H1 (cell line): ENCODE measurements at regions not wholly inside any gene's neighbourhood (a gene's known extent, or its start where the extent isn't known, plus 50 kb on each side); places are given as distances from the start of the nearest gene placed in this dataset.
A peak's percentile ranks its signal among the peaks of the same experiment; 100 is the strongest.

Experiments used
- CTCF ChIA-PET: fragments of 300-600 bp; sonication (Branson Sonifier 250); formaldehyde crosslinking; loops from one replicate; lab custom pipeline; 2021; ENCODE audit not compliant: partially characterized antibody; lab: Charles Lee
- POLR2A ChIA-PET: fragments of 300-600 bp; sonication (Branson Sonifier 250); formaldehyde crosslinking; loops from one replicate; lab custom pipeline; 2021; ENCODE audit warnings: inconsistent platforms; ENCODE audit not compliant: partially characterized antibody; lab: Charles Lee
- DNase-seq, 2 experiments: peaks; one replicate each; pipeline versions ENCODE4 v3.0.0 to v3.0.0-alpha.2; 2010 to 2022; ENCODE audit warnings: low spot score in 2 of 2, low read depth in 1 of 2, mixed read lengths in 1 of 2
- FAIRE-seq: peaks from 2 replicates; lab custom pipeline; 2011; peaks lifted over from hg19 to GRCh38; lab: Jason Lieb, UNC
- H2AFZ ChIP-seq: 2 replicates; pipeline ENCODE4 v1.8.1; 2012; ENCODE audit warnings: low read length, inconsistent platforms
- H2AK5ac ChIP-seq: 2 replicates; pipeline ENCODE4 v1.6.1; 2013; ENCODE audit warnings: low read depth, low read length
- H2BK120ac ChIP-seq: replicated peaks from 2 replicates; pipeline ENCODE3; 2013; ENCODE audit warnings: low read depth, low read length, inconsistent platforms
- H2BK12ac ChIP-seq: 2 replicates; pipeline ENCODE4 v1.6.1; 2013; ENCODE audit warnings: low read depth, low read length
- H2BK15ac ChIP-seq: 2 replicates; pipeline ENCODE4 v1.6.1; 2013; ENCODE audit warnings: low read length
- H2BK20ac ChIP-seq: 2 replicates; pipeline ENCODE4 v1.6.1; 2013; ENCODE audit warnings: low read length
- H2BK5ac ChIP-seq: 2 replicates; pipeline ENCODE4 v1.6.1; 2013; ENCODE audit warnings: low read depth, low read length
- H3K14ac ChIP-seq: 2 replicates; pipeline ENCODE4 v1.6.1; 2013; ENCODE audit warnings: inconsistent platforms; ENCODE audit not compliant: insufficient read length
- H3K18ac ChIP-seq: 2 replicates; pipeline ENCODE4 v1.6.1; 2013; ENCODE audit warnings: low read length; ENCODE audit errors: extremely low read depth
- H3K23ac ChIP-seq: 2 replicates; pipeline ENCODE4 v1.6.1; 2013; ENCODE audit warnings: inconsistent platforms; ENCODE audit not compliant: insufficient read length
- H3K23me2 ChIP-seq: 2 replicates; pipeline ENCODE4 v1.6.1; 2013; ENCODE audit warnings: low read depth, low read length
- H3K27ac ChIP-seq: 2 replicates; pipeline ENCODE4 v1.6.1; 2011; ENCODE audit warnings: low read depth, low read length, inconsistent platforms
- H3K27me3 ChIP-seq, 4 experiments: replicated peaks in 1 of 4; 1 replicate in 1 of 4; 2 replicates in 3 of 4; pipeline versions ENCODE4 v1.6.1 to v1.8.1; 2011 to 2013; ENCODE audit warnings: low read length in 3 of 4, mild to moderate bottlenecking in 3 of 4, inconsistent platforms in 2 of 4, mixed read lengths in 2 of 4, moderate library complexity in 1 of 4; ENCODE audit not compliant: control insufficient read depth in 3 of 4, insufficient read depth in 3 of 4; ENCODE audit errors: extremely low read depth in 1 of 4
- H3K36me3 ChIP-seq, 4 experiments: 2 replicates each; pipeline versions ENCODE4 v1.6.1 to v1.8.1; 2011 to 2013; ENCODE audit warnings: mild to moderate bottlenecking in 4 of 4, low read length in 3 of 4, moderate library complexity in 2 of 4, control low read depth in 1 of 4, inconsistent platforms in 1 of 4; ENCODE audit not compliant: insufficient read depth in 4 of 4, control insufficient read depth in 2 of 4
- H3K4ac ChIP-seq: replicated peaks from 2 replicates; pipeline ENCODE3; 2013; ENCODE audit warnings: low read length, low read depth, mixed read lengths, inconsistent platforms; ENCODE audit not compliant: insufficient read length
- H3K4me1 ChIP-seq, 4 experiments: replicated peaks in 1 of 4; 1 replicate in 1 of 4; 2 replicates in 3 of 4; pipeline versions ENCODE4 v1.6.1 to v1.8.1; 2011 to 2013; ENCODE audit warnings: low read length in 3 of 4, inconsistent platforms in 2 of 4, mixed read lengths in 1 of 4; ENCODE audit not compliant: insufficient read depth in 4 of 4, control insufficient read depth in 3 of 4
- H3K4me2 ChIP-seq, 2 experiments: 2 replicates each; pipeline versions ENCODE4 v1.6.1 to v1.8.1; 2011 to 2013; ENCODE audit warnings: low read depth in 2 of 2, low read length in 2 of 2, control low read depth in 1 of 2, inconsistent platforms in 1 of 2, mild to moderate bottlenecking in 1 of 2; ENCODE audit not compliant: insufficient read depth in 1 of 2
- H3K4me3 ChIP-seq, 4 experiments: fragments of 200-600, 300-600 bp in 1 of 4; sonication (generic), shearing (Covaris generic), sonication (Bioruptor Twin) in 1 of 4; 2 replicates each; pipeline versions ENCODE4 v1.5.1 to v1.8.1; 2011 to 2016; ENCODE audit warnings: low read length in 4 of 4, low read depth in 3 of 4, control low read depth in 2 of 4, inconsistent platforms in 2 of 4, mild to moderate bottlenecking in 2 of 4, mixed read lengths in 1 of 4, moderate library complexity in 1 of 4; ENCODE audit not compliant: insufficient read depth in 2 of 4; ENCODE audit errors: extremely low read depth in 1 of 4
- H3K56ac ChIP-seq: replicated peaks from 2 replicates; pipeline ENCODE3; 2013; ENCODE audit warnings: low read depth, mild to moderate bottlenecking, mixed read lengths, low read length, inconsistent platforms; ENCODE audit not compliant: insufficient read length
- H3K79me1 ChIP-seq: 2 replicates; pipeline ENCODE4 v1.6.1; 2013; ENCODE audit warnings: low read depth, low read length, control low read depth
- H3K79me2 ChIP-seq, 2 experiments: 2 replicates each; pipeline versions ENCODE4 v1.6.1 to v1.8.1; 2012 to 2013; ENCODE audit warnings: low read length in 2 of 2, mild to moderate bottlenecking in 2 of 2, inconsistent platforms in 1 of 2; ENCODE audit not compliant: insufficient read depth in 2 of 2, control insufficient read depth in 1 of 2
- H3K9ac ChIP-seq, 4 experiments: replicated peaks in 1 of 4; 1 replicate in 1 of 4; 2 replicates in 3 of 4; pipeline versions ENCODE4 v1.6.1 to v1.8.1; 2011 to 2013; ENCODE audit warnings: low read depth in 3 of 4, low read length in 3 of 4, control low read depth in 2 of 4, mild to moderate bottlenecking in 2 of 4, moderate library complexity in 2 of 4, inconsistent platforms in 1 of 4; ENCODE audit errors: extremely low read depth in 1 of 4
- H3K9me3 ChIP-seq, 2 experiments: 2 replicates each; pipeline versions ENCODE4 v1.6.1 to v1.8.1; 2012 to 2013; ENCODE audit warnings: mild to moderate bottlenecking in 2 of 2, moderate library complexity in 2 of 2, control low read depth in 1 of 2, inconsistent platforms in 1 of 2, low read depth in 1 of 2, low read length in 1 of 2, mixed read lengths in 1 of 2; ENCODE audit not compliant: insufficient read depth in 2 of 2
- H4K20me1 ChIP-seq, 2 experiments: replicated peaks in 1 of 2; 2 replicates each; pipeline versions ENCODE3 to v1.8.1; 2011 to 2013; ENCODE audit warnings: inconsistent platforms in 2 of 2, low read length in 2 of 2, mild to moderate bottlenecking in 1 of 2; ENCODE audit not compliant: insufficient read depth in 2 of 2, control insufficient read depth in 1 of 2
- H4K5ac ChIP-seq: 2 replicates; pipeline ENCODE4 v1.6.1; 2013; ENCODE audit warnings: low read length, low read depth, mixed read lengths, inconsistent platforms; ENCODE audit not compliant: insufficient read length
- H4K8ac ChIP-seq: 2 replicates; pipeline ENCODE4 v1.8.0; 2013; ENCODE audit warnings: mild to moderate bottlenecking, moderate library complexity, low read length, inconsistent platforms; ENCODE audit not compliant: insufficient read depth; ENCODE audit errors: extremely low read depth
- H4K91ac ChIP-seq: replicated peaks from 2 replicates; pipeline ENCODE3; 2013; ENCODE audit warnings: low read length, mixed read lengths, inconsistent platforms; ENCODE audit not compliant: insufficient read length
- CBX8 ChIP-seq: fragments of 300-800, 300-1000 bp; sonication (generic); IDR thresholded peaks from 2 replicates; pipeline ENCODE4 v1.7.1; 2016; ENCODE audit warnings: low read depth, low read length, borderline replicate concordance
- CTBP2 ChIP-seq: IDR thresholded peaks from 2 replicates; pipeline ENCODE4 v1.7.0; 2011; ENCODE audit warnings: borderline replicate concordance, mild to moderate bottlenecking, moderate library complexity, mixed read lengths, low read length; ENCODE audit not compliant: insufficient read depth, insufficient read length
- GTF2F1 ChIP-seq: IDR thresholded peaks from 2 replicates; pipeline ENCODE4 v1.6.1; 2012; ENCODE audit warnings: low read depth, low read length, improper control_type of control experiment, borderline replicate concordance
- RBBP5 ChIP-seq: IDR thresholded peaks from 2 replicates; pipeline ENCODE4 v1.7.1; 2012; ENCODE audit warnings: low read depth, mild to moderate bottlenecking, inconsistent platforms, low read length, moderate library complexity, borderline replicate concordance
- RFX5 ChIP-seq: IDR thresholded peaks from 2 replicates; pipeline ENCODE4 v1.6.1; 2011; ENCODE audit warnings: low read depth, low read length, improper control_type of control experiment, borderline replicate concordance
- SRF ChIP-seq: IDR thresholded peaks from 2 replicates; pipeline ENCODE4 v1.6.1; 2011; ENCODE audit warnings: mild to moderate bottlenecking, low read depth, low read length, moderate library complexity
- TAF1 ChIP-seq: IDR thresholded peaks from 2 replicates; pipeline ENCODE4 v1.6.1; 2011; ENCODE audit warnings: mild to moderate bottlenecking, low read depth, low read length
- YY1 ChIP-seq: IDR thresholded peaks from 2 replicates; pipeline ENCODE4 v1.6.1; 2011; ENCODE audit warnings: low read depth, mild to moderate bottlenecking, low read length
- ZNF274 ChIP-seq: IDR thresholded peaks from 2 replicates; pipeline ENCODE4 v1.7.0; 2012; ENCODE audit warnings: low read length, borderline replicate concordance; ENCODE audit errors: extremely low read depth
- WGBS, 2 experiments: shearing (Covaris generic) in 1 of 2; methylation state at CpG; one replicate each; pipeline versions ENCODE4 v1.1.6 to v1.1.7; 2013 to 2015; ENCODE audit warnings: low lambda C conversion rate in 2 of 2, mixed read lengths in 2 of 2, inconsistent platforms in 1 of 2, low coverage in 1 of 2, missing lambda C conversion rate in 1 of 2; ENCODE audit not compliant: insufficient replicate concordance in 2 of 2, insufficient coverage in 1 of 2, insufficient read length in 1 of 2; ENCODE audit errors: extremely low coverage in 1 of 2, missing lambda C conversion rate in 1 of 2; 5-methylcytosine and 5-hydroxymethylcytosine counted together

DNA sequence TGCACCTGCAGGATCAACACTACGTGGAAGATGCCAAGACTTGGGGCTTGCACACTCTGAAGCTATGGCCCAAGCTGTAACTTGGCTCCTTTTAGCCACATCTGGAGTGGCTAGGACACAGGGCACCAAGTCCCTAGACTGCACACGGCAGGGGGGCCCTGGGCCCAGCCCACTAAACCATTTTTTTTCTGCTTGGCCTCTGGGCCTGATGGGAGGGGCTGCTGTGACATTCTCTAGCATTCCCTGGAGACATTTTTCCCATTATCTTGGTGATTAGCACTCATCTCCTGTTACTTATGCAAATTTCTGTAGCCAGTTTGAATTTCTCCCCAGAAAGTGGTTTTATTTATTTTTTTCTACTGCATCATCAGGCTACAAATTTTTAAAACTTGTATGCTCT is 1080.7 kb downstream of the LRFN5 start:
- H3K4me2 ChIP-seq, result no peak overlapping the region; a peak in 1 of 4 replicates
- DNase-seq (peak in 1 of 2 experiments; percentile 29), FAIRE-seq (peak; percentile 7)
- TF ChIP-seq SRF, result no peak
- TF ChIP-seq YY1, result no peak
- TF ChIP-seq RFX5, result no peak
- no peak for TF ChIP-seq RBBP5
- no peak for TF ChIP-seq CBX8
- no peak for TF ChIP-seq CTBP2
- no peak for TF ChIP-seq GTF2F1
- no peak for TF ChIP-seq TAF1
- no peak for TF ChIP-seq ZNF274
- H3K36me3 ChIP-seq, result no peaks in the 10 kb centered on the region; a peak in 1 of 8 replicates
- no peak overlapping the region for H3K4ac ChIP-seq
- 82% methylated on average over 2 of the region's 2 CpGs; no CpG with 5 or more reads in 1 of the 2 experiments for WGBS, 2 experiments
- H3K23me2 ChIP-seq, result no peaks in the 10 kb centered on the region
- CTCF ChIA-PET, result no interaction called here
- no peak overlapping the region for H2AFZ ChIP-seq
- no peak overlapping the region for H2AK5ac ChIP-seq
- no peak overlapping the region for H2BK20ac ChIP-seq
- H4K20me1 ChIP-seq, result no peaks in the 10 kb centered on the region
- H2BK12ac ChIP-seq, result no peak overlapping the region
- H3K14ac ChIP-seq, result no peak overlapping the region
- H3K27ac ChIP-seq, result no peak overlapping the region
- no peak overlapping the region for H2BK5ac ChIP-seq
- no peak overlapping the region for H4K5ac ChIP-seq
- H3K79me1 ChIP-seq, result no peaks in the 10 kb centered on the region
- H2BK120ac ChIP-seq, result no peak overlapping the region
- no peak overlapping the region for H3K18ac ChIP-seq
- peaks cover 0 to 2% of the 10 kb centered on the region in 2 experiments; a peak in 1 of 4 replicates for H3K9me3 ChIP-seq
- no peak overlapping the region for H3K23ac ChIP-seq
- H4K91ac ChIP-seq, result no peak overlapping the region
- no peaks in the 10 kb centered on the region for H3K79me2 ChIP-seq
- H3K9ac ChIP-seq, result no peak overlapping the region
- H3K4me1 ChIP-seq, result peaks cover 0 to 3% (median 1%) of the 10 kb centered on the region in 4 experiments; a peak in 2 of 7 replicates
- no peaks in the 10 kb centered on the region for H3K27me3 ChIP-seq
- H3K56ac ChIP-seq, result no peak overlapping the region
- H3K4me3 ChIP-seq, result no peak overlapping the region
- POLR2A ChIA-PET, result no interaction called here
- no peak overlapping the region for H2BK15ac ChIP-seq
- H4K8ac ChIP-seq, result no peak overlapping the region
